ENCODE measurements at regions not wholly inside any gene's neighbourhood (a gene's known extent, or its start where the extent isn't known, plus 50 kb on each side); places are given as distances from the start of the nearest gene placed in this dataset.

DNA sequence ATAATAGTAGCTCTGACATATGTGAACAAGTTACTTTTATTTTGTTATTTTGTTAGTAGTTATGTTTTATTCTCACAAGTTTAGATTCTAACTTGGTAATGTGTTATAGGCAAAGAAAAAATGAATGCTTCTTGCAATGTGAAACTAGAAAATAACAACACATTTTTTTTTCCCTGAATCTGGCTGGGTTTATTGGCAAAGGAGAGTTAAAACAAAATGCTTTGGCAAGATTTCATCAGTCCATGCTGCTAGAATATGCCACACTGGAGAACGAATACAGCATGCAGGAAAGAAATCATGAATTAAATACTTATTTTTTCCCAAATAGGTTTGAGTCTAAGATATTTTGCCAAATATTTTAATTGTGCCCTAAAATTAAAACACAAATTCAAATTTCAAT, 1048.1 kb upstream of the ACO1 start (continued):
- TF ChIP-seq DPF2 (IDR thresholded peaks at IDR 0.05) (no peak), WRNIP1 (IDR thresholded peaks at IDR 0.05; ENCODE audit: borderline replicate concordance, low read depth, low read length) (no peak), SMAD1 (IDR thresholded peaks at IDR 0.05; ENCODE audit: low read depth, partially characterized antibody) (no peak), MXI1 (IDR thresholded peaks at IDR 0.05; ENCODE audit: low read depth, low read length) (no peak), YBX1 (IDR thresholded peaks at IDR 0.05) (no peak), BACH1 (IDR thresholded peaks at IDR 0.05; ENCODE audit: borderline replicate concordance) (no peak)
- TF ChIP-seq, protein P1, sequence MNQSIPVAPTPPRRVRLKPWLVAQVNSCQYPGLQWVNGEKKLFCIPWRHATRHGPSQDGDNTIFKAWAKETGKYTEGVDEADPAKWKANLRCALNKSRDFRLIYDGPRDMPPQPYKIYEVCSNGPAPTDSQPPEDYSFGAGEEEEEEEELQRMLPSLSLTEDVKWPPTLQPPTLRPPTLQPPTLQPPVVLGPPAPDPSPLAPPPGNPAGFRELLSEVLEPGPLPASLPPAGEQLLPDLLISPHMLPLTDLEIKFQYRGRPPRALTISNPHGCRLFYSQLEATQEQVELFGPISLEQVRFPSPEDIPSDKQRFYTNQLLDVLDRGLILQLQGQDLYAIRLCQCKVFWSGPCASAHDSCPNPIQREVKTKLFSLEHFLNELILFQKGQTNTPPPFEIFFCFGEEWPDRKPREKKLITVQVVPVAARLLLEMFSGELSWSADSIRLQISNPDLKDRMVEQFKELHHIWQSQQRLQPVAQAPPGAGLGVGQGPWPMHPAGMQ (IDR thresholded peaks at IDR 0.05; ENCODE audit: borderline replicate concordance), result no peak
- TF ChIP-seq, protein P2, sequence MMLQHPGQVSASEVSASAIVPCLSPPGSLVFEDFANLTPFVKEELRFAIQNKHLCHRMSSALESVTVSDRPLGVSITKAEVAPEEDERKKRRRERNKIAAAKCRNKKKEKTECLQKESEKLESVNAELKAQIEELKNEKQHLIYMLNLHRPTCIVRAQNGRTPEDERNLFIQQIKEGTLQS (IDR thresholded peaks at IDR 0.05; ENCODE audit: borderline replicate concordance, extremely low read depth, low read depth, low read length), result no peak

DNA sequence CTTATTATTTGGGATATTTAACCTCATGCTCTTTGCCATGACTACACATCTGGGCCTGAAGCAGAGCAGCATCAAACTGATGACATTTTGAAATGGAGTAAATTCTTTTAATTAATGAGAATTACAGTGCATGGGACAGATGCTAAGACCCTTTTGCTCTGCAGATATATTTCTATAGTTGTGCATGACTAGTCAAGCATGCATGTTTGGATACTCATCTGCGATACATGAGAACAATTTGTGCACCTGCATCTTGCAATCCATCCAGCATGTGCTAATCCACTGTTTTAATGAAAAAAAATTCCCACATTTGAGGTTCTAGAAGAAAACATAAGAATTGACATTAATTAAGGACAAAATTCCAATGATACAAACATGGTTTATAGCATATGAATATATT, 1047.6 kb upstream of the ACO1 start:
- no peak overlapping the region for H3K27ac ChIP-seq (ENCODE audit: control insufficient read depth, insufficient read depth)
- ChIA-PET SMC1A (ENCODE audit: uncharacterized antibody, unreplicated experiment) (no interaction called here), RAD21 (ENCODE audit: unreplicated experiment) (no interaction called here), CTCF (no interaction called here), POLR2A (no interaction called here)
- no TSS peak for BruUV-seq (replicated peaks)
- H3K4me3 ChIP-seq, result no peak overlapping the region
- no peaks in the 10 kb centered on the region for H3K36me3 ChIP-seq (ENCODE audit: control insufficient read depth in 2 of 2, insufficient read depth in 2 of 2, low read length in 1 of 2)
- H4K20me1 ChIP-seq (ENCODE audit: control insufficient read depth, insufficient read depth), result no peaks in the 10 kb centered on the region
- DNase-seq (ENCODE audit: low read depth, low spot score) (no peak), FAIRE-seq (no peak), ATAC-seq (no peak)
- no peak overlapping the region for H2AFZ ChIP-seq (ENCODE audit: control insufficient read depth, low read depth, low read length)
- H3K4me2 ChIP-seq (ENCODE audit: control insufficient read depth, insufficient read depth), result no peak overlapping the region
- H3K4me1 ChIP-seq (ENCODE audit: control insufficient read depth, insufficient read depth, low read length), result no peaks in the 10 kb centered on the region
- H3K9ac ChIP-seq (ENCODE audit: control insufficient read depth, insufficient read depth, low read length), result no peak overlapping the region
- no peaks in the 10 kb centered on the region; the same call in 2 of the 3 replicates for H3K9me3 ChIP-seq (replicated peaks; ENCODE audit: control insufficient read depth, insufficient read depth, low read length)
- no peaks in the 10 kb centered on the region for H3K27me3 ChIP-seq (replicated peaks in 1 of 2; ENCODE audit: control insufficient read depth in 2 of 2, insufficient read depth in 2 of 2, low read length in 1 of 2)
- intact Hi-C loops (cut with micrococcal nuclease; ENCODE audit: unreplicated experiment) (no loop called here), in situ Hi-C loops (cut with MboI) (no loop called here)
- H3K79me2 ChIP-seq (ENCODE audit: control insufficient read depth, insufficient read depth, low read length), result no peaks in the 10 kb centered on the region
- 5% methylated on average over 1 of the region's 1 CpG for WGBS (ENCODE audit: insufficient coverage, insufficient replicate concordance, low lambda C conversion rate, missing lambda C conversion rate)
- no peak for TF ChIP-seq SMAD5 (IDR thresholded peaks at IDR 0.05; ENCODE audit: low read depth)
- no peak for TF ChIP-seq IKZF1 (conservative IDR thresholded peaks at IDR 0.05)
- TF ChIP-seq, protein P3, sequence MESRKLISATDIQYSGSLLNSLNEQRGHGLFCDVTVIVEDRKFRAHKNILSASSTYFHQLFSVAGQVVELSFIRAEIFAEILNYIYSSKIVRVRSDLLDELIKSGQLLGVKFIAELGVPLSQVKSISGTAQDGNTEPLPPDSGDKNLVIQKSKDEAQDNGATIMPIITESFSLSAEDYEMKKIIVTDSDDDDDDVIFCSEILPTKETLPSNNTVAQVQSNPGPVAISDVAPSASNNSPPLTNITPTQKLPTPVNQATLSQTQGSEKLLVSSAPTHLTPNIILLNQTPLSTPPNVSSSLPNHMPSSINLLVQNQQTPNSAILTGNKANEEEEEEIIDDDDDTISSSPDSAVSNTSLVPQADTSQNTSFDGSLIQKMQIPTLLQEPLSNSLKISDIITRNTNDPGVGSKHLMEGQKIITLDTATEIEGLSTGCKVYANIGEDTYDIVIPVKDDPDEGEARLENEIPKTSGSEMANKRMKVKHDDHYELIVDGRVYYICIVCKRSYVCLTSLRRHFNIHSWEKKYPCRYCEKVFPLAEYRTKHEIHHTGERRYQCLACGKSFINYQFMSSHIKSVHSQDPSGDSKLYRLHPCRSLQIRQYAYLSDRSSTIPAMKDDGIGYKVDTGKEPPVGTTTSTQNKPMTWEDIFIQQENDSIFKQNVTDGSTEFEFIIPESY (IDR thresholded peaks at IDR 0.05), result no peak
- no peak for TF ChIP-seq MTA2 (IDR thresholded peaks at IDR 0.05; ENCODE audit: low read depth)
- no peak for TF ChIP-seq EP300 (IDR thresholded peaks at IDR 0.05; ENCODE audit: borderline replicate concordance in 1 of 2, control insufficient read depth in 1 of 2, low read depth in 2 of 2, low read length in 2 of 2)
- TF ChIP-seq ZNF384 (IDR thresholded peaks at IDR 0.05; ENCODE audit: borderline replicate concordance, low read depth, low read length), result no peak
- TF ChIP-seq ZNF24 (IDR thresholded peaks at IDR 0.05), result no peak
- no peak for TF ChIP-seq MEF2B (IDR thresholded peaks at IDR 0.05; ENCODE audit: partially characterized antibody, poor library complexity, severe bottlenecking)
- TF ChIP-seq, protein P4, sequence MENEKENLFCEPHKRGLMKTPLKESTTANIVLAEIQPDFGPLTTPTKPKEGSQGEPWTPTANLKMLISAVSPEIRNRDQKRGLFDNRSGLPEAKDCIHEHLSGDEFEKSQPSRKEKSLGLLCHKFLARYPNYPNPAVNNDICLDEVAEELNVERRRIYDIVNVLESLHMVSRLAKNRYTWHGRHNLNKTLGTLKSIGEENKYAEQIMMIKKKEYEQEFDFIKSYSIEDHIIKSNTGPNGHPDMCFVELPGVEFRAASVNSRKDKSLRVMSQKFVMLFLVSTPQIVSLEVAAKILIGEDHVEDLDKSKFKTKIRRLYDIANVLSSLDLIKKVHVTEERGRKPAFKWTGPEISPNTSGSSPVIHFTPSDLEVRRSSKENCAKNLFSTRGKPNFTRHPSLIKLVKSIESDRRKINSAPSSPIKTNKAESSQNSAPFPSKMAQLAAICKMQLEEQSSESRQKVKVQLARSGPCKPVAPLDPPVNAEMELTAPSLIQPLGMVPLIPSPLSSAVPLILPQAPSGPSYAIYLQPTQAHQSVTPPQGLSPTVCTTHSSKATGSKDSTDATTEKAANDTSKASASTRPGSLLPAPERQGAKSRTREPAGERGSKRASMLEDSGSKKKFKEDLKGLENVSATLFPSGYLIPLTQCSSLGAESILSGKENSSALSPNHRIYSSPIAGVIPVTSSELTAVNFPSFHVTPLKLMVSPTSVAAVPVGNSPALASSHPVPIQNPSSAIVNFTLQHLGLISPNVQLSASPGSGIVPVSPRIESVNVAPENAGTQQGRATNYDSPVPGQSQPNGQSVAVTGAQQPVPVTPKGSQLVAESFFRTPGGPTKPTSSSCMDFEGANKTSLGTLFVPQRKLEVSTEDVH (IDR thresholded peaks at IDR 0.05; ENCODE audit: low read depth, partially characterized antibody), result no peak
- TF ChIP-seq HCFC1 (IDR thresholded peaks at IDR 0.05; ENCODE audit: low read length), result no peak
- no peak for TF ChIP-seq RBBP5 (conservative IDR thresholded peaks at IDR 0.05)
